ENCODE measurements at regions not wholly inside any gene's neighbourhood (a gene's known extent, or its start where the extent isn't known, plus 50 kb on each side); places are given as distances from the start of the nearest gene placed in this dataset.
"Not testable (repeated sequence)": the region's sequence is repeated elsewhere in the genome, so short reads cannot be mapped to it uniquely, and the experiment has no call there.

GRCh38 chr4:115452229-115452628 is 338.8 kb upstream of the NDST4 start:
- TF ChIP-seq POLR2A (IDR thresholded peaks at IDR 0.05; ENCODE audit: low read depth, low read length); POLR2AphosphoS5 (IDR thresholded peaks at IDR 0.05; ENCODE audit: low read depth, low read length); TAF1 (IDR thresholded peaks at IDR 0.05; ENCODE audit: borderline replicate concordance, low read depth, low read length): not testable (repeated sequence)
